Activated CD8-positive, alpha-beta T cell treated with anti-CD3 and anti-CD28 coated beads, Interleukin-2, amount 10 ng/mL, durations not matched to agents 7 days and 5 days (primary cell): ENCODE measurements at regions not wholly inside any gene's neighbourhood (a gene's known extent, or its start where the extent isn't known, plus 50 kb on each side); places are given as distances from the start of the nearest gene placed in this dataset.

ENCODE experiments used
- ATAC-seq: fragments of 150-1000 bp; cut with Tn5 transposase; one replicate; pipeline ENCODE4 v1.10.0; 2021; ENCODE audit warnings: moderate library complexity
- CTCF ChIA-PET: fragments of 350-600 bp; sonication (Branson Sonifier 250); formaldehyde crosslinking; loops from one replicate; lab custom pipeline; 2021; ENCODE audit warnings: antibody characterized with exemption; lab: Charles Lee
- POLR2A ChIA-PET: fragments of 350-600 bp; sonication (Branson Sonifier 250); formaldehyde crosslinking; loops from one replicate; lab custom pipeline; 2021; ENCODE audit warnings: antibody characterized with exemption; lab: Charles Lee
- DNase-seq: peaks from one replicate; pipeline ENCODE4 v3.0.0-alpha.2; 2020
- H3K27ac Mint-ChIP-seq: one replicate; pipeline ENCODE4 v1.8.0; 2021; ENCODE audit warnings: mild to moderate bottlenecking, mixed read lengths
- H3K27me3 Mint-ChIP-seq: one replicate; pipeline ENCODE4 v1.8.0; 2021; ENCODE audit warnings: low read depth, mixed read lengths
- H3K36me3 Mint-ChIP-seq: one replicate; pipeline ENCODE4 v1.8.0; 2021; ENCODE audit warnings: low read depth, mixed read lengths
- H3K4me1 Mint-ChIP-seq: one replicate; pipeline ENCODE4 v1.8.0; 2021; ENCODE audit warnings: low read depth, mixed read lengths
- H3K4me3 Mint-ChIP-seq: one replicate; pipeline ENCODE4 v1.8.0; 2021; ENCODE audit warnings: mild to moderate bottlenecking, mixed read lengths
- H3K9me3 Mint-ChIP-seq: one replicate; pipeline ENCODE4 v1.8.0; 2022; ENCODE audit warnings: mixed read lengths; ENCODE audit not compliant: insufficient read depth

DNA sequence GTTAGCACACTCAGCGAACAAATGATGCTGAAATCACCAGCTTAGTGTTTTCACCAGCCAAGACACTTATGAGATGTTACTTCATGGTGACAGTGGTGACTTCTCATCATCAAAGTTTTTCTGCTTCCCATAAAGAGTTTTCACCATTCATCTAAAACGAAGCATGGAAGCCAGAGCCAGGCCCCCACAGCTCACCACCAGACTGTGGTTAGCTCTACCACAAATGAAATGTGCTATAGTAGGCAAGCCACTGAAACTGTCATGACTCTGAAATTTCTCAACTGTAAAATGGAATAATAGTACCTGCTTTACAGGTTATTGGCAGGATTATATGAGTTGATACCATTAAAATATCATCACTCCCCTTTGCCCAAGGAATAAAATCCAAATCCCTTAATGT is 56.4 kb upstream of the HHIP start:
- H3K4me1 Mint-ChIP-seq = peaks cover 3% of the 10 kb centered on the region

DNA sequence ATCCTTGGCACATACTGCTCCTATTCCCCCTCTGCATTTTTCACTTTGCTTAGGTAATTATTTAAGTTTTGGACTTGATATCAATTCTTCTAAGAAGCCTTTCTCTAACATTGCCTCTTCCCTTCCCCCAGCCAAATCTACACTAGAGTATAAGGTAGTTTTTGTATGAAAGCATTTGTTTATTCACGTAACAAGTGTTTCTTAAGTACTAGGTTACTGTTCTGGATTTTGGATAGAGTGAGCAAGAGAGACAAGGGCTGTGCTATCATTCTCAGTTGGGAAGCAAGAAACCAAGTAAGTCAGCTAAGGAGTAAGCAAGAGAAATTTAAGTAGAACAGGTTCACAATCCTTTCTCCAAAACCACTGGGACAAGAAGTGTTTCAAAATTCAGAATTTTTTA is 55.9 kb upstream of the HHIP start:
- Mint-ChIP-seq H3K4me1 (peaks cover 3% of the 10 kb centered on the region), H3K9me3 (no peaks in the 10 kb centered on the region), H3K27me3 (no peaks in the 10 kb centered on the region), H3K4me3 (no peak overlapping the region), H3K36me3 (no peaks in the 10 kb centered on the region), H3K27ac (no peak overlapping the region)
- POLR2A ChIA-PET = no interaction called here
- DNase-seq (no peak), ATAC-seq (no peak)
- CTCF ChIA-PET = no interaction called here

More for the DNA sequence above, 56.4 kb upstream of the HHIP start:
- ChIA-PET CTCF (no interaction called here), POLR2A (no interaction called here)
- no peaks in the 10 kb centered on the region for H3K27me3 Mint-ChIP-seq
- DNase-seq (no peak), ATAC-seq (no peak)
- H3K36me3 Mint-ChIP-seq = no peaks in the 10 kb centered on the region
- H3K9me3 Mint-ChIP-seq = no peaks in the 10 kb centered on the region
- no peak overlapping the region for H3K27ac Mint-ChIP-seq
- no peak overlapping the region for H3K4me3 Mint-ChIP-seq

- Mint-ChIP-seq H3K36me3 (no peaks in the 10 kb centered on the region), H3K27me3 (no peaks in the 10 kb centered on the region), H3K4me3 (no peak overlapping the region), H3K9me3 (no peaks in the 10 kb centered on the region), H3K4me1 (peaks cover 3% of the 10 kb centered on the region), H3K27ac (no peak overlapping the region)
- CTCF ChIA-PET = no interaction called here
- POLR2A ChIA-PET = no interaction called here
- no peak for ATAC-seq
- no peak for DNase-seq
Observed at GRCh38 chr4:144591401-144591800, 54.6 kb upstream of the HHIP start.

- H3K4me3 Mint-ChIP-seq = no peak overlapping the region
- H3K27me3 Mint-ChIP-seq = no peaks in the 10 kb centered on the region
- no peaks in the 10 kb centered on the region for H3K36me3 Mint-ChIP-seq
- H3K4me1 Mint-ChIP-seq = peaks cover 3% of the 10 kb centered on the region
- no peak for DNase-seq
- POLR2A ChIA-PET = no interaction called here
- CTCF ChIA-PET = no interaction called here
- no peak overlapping the region for H3K27ac Mint-ChIP-seq
- ATAC-seq = no peak
- H3K9me3 Mint-ChIP-seq = no peaks in the 10 kb centered on the region
Observed at GRCh38 chr4:144592264-144592663, 53.7 kb upstream of the HHIP start.

DNA sequence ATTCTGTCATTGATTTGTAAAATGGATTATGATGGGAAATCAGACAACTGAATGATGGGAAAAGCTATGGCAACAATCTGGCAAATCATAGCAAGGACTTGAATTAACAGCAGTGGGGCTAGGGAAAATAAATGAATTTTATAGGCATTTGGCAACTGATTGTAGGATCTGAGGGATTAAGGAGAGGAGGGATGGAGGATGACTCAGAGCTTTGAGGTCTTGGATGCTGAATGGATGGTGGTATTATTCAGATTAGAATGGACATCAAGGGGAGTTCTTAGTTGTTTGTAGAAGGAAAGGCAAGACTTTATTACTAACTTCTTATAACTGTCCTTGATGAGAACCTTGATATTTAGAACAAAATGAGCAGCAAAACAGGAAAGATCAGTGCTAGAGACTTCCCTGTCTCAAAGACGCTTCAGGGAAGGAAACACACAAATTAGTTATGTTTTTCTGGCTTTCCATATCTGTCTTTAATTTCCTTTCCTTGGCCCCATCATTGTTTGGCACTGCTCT is 51.4 kb upstream of the HHIP start:
- H3K27ac Mint-ChIP-seq = no peak overlapping the region
- POLR2A ChIA-PET = no interaction called here
- H3K4me1 Mint-ChIP-seq = peaks cover 3% of the 10 kb centered on the region
- no peaks in the 10 kb centered on the region for H3K9me3 Mint-ChIP-seq
- CTCF ChIA-PET = no interaction called here
- H3K27me3 Mint-ChIP-seq = no peaks in the 10 kb centered on the region
- H3K4me3 Mint-ChIP-seq = no peak overlapping the region
- DNase-seq (no peak), ATAC-seq (no peak)
- no peaks in the 10 kb centered on the region for H3K36me3 Mint-ChIP-seq

GRCh38 chr4:144595681-144596080 is 50.3 kb upstream of the HHIP start:
- POLR2A ChIA-PET = interaction anchor here (0.6 kb wide), 1 partner anchor 7 kb away, joined by 4 read pairs; no protein-coding TSS in a partner anchor
- no peak for DNase-seq
- Mint-ChIP-seq H3K4me1 (no peaks in the 10 kb centered on the region), H3K9me3 (no peaks in the 10 kb centered on the region), H3K4me3 (no peak overlapping the region), H3K27ac (no peak overlapping the region), H3K36me3 (no peaks in the 10 kb centered on the region), H3K27me3 (no peaks in the 10 kb centered on the region)
- CTCF ChIA-PET = no interaction called here
- no peak for ATAC-seq
